NCI-H128 (cell line): ENCODE measurements at regions not wholly inside any gene's neighbourhood (a gene's known extent, or its start where the extent isn't known, plus 50 kb on each side); places are given as distances from the start of the nearest gene placed in this dataset.

Experiments used
- DNase-seq: peaks from one replicate; lab custom pipeline; 2025; ENCODE audit not compliant: unreplicated experiment; lab: John Stamatoyannopoulos, UW

DNA sequence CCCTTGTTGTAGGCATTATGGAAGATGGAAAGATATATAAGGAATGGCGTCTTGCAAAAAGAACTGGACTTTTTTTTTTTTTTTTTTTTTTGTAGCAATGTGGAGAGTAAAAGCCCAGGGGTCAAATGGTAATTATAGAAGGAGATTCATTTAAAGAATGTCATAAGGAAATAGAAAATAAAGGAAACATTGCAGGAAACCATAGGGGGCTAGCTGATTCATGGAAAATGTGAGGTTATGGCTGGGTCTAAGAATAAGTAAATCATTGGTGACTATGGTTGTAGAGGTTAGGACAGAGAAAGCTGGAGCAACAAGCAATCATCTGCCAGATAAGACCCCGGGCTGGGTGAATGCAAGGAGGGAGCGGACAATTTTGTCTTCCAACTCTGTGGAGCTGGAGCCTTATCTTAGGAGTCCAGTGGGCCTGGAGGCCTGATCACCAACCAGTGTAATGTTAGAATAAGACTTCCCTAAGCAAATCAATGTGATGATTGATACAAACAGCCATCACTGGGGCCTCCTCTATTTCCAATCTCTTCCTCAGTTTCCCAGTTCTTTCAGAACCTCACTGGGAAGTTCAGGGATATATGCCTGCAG is 201.2 kb upstream of the TNP1 start:
- DNase-seq, result no peak

DNA sequence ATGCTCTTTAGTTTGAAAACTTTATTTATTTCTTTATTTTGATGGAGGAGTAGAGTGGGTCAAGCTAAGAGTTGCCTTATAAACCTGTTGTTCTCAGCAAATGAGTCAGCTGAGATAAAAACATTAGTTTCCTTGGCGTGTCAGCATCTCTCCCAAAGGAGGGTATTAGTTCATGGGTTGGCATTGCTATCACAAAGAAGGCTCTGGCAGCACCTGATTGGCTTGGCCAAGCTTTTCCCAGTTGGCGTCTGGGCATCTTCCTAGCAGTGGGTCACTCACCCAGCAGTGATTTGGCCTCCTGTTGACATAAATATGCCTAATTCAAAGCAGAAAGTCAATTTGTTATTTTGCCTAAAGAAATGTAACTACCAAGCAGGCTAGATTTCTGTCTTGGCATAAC is 200.7 kb upstream of the TNP1 start:
- no peak for DNase-seq

DNA sequence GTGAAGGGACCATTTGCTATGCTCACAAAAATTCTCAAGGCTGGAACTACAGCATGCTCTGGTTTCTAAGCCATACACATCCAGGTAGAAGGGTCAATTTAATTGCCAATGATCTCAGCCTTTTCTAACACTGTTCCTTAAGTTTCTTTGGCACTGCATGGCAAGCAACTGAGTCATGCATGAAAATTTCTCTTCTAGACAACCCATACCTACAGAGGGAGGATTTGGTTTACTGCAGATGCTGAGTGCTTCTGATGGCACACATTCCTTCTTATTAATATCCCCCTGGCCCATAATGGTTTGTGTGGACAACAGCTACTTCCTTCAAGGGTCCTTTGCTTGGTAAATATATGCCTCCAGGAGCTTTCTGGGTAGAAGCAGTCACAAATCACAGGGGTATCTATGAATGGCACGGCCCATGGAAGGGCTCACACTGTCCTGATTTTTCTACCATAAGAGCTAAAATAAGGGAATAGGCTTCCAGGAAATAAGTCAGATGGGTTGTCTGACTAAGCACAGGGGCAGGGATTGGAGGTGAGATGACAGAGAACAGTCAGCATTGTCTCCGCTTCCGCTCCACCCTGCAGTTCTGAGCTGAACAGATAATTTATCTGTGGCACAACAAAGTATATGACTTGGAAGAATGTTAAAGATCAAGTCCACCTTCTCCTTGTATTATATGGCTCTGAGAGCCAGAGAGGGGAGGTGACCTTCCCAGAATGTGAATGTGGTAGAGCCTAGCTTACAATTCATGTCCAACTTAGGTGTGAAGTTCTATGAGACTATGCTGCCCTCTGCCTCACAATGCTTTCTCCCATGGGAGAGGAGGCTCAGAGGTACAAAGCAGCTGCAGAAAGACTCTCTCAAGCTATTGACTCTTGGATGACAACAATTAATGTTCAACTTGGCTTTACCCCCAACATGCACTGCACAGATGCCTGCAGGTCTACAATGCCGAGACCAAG is 199.2 kb upstream of the TNP1 start:
- DNase-seq, result no peak

DNA sequence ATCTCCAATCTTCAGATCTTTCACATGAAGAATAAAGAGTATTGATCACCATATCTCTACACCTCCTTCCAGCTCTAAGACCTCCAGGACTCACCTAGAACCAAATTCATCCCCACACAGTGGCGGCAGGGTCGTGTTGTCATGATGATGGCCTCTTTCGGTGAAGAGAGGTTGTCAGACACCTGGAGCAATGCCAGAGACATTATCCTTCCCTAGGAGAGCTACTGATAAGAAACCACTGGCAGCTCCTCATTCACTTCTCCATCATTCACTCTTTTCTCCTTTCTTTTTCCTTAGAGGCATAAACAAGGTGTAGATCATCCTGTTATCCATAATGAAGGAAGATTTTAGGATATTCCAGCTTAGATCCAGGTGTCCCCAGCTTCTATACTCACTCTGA is 197.9 kb upstream of the TNP1 start:
- DNase-seq, result no peak

DNA sequence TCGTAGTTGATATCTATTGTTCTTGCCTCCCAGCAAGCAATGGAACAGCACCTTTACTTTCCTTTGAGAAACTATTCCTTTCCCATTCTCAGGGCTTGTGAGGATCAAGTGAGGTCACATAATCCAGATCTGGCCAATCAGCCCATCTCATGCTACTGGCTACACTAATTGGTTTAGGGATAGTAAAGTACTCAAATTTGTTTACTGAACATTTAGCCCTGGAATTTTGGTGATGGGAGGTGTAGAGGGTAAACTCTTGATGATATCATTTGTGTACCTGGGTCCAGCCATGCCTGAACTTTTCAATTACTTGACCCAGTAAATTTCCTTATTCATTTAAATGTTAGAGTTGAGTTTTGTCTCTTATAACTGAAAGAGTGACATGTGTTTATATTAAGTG is 195.8 kb upstream of the TNP1 start:
- no peak for DNase-seq

DNA sequence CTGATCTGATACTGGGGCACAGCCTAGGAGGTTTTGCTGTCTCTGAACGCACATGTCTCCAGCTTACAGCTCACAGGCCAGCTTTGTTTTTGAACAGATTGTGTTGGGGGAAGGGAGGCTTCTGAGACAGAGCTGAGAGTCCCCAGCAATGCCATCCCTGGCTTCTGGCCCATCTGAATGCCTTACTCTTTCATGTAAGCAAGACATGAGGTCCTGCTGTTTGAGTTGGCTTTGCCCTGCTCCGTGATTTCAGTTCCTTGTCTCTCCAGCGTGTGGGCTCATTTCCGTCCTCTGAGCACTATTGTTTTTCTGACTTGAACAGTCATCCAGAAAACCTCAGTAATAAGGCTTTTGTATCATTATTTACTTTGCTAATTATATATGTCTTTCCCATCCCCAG is 194.9 kb upstream of the TNP1 start:
- no peak for DNase-seq

DNA sequence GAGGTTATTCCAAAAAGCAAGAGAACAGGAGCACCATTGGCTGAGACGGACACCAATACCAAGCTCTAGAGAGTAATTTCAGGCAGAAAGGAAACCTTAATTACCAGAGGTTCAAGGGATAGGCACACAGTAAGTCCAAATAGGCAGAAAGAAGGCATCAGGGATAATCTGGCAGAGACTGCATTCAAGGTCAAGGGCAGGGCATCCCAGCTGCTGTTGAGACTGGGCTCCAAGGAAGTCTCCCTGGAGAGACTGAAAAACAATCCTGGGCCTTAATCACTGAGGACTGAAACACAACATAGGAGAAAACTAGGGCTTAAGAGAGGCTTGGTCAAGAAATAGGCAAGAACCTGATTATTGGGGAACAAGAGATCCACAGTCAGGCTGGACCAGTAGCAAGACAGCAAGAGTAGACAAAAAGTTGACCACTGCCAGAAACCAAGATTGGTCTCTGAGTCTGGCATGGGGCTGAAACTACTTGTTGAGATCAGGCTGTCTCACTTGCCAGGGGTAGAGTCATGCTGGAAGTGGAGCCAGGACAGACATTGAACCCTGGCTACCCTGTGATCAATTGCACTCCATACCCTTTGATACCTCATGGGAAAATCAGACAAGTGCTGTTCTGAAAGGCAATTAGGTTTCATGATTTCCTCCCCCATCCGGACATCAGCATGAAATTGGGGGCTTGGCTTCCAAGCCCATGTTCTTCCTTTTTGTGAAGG is 193.2 kb upstream of the TNP1 start:
- DNase-seq, result no peak

DNA sequence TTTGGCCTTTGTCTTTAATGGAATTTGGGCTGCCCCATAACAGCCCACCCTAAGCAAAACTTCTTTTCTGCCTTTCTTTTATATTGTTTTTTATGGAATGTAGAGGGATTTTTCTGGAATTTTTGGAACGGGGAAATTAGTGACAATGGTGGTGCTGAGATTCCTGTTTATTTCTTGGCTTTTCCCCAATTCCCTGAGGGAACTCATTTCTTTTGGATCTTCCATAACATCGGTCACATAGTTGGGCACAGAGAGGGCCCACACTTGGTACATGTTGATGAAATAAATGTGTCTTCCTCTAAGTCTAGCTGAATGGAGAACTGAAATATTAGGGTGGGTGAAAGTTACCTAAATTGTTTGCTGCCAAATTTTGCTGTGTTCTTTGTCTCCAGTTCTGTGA is 191.6 kb upstream of the TNP1 start:
- DNase-seq, result no peak

DNA sequence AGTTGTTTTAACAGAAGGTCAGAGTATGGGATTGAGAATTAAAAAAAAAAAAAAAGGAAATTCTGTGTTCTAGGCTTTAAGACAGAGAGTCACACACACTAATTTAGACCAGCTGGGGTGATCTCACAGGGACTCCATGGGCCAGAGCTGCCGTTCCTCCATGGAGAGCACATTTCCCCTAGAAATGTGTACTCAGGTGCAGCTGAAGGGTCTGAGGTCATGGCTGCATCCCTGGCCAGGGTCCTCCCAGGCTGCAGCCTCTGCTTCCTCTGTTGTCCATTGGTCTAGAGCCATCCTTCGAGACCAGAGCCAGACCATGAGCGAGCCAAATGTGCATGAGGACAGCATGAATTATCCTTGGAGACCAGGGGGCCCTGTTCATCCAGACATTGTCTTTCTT is 190.1 kb upstream of the TNP1 start:
- no peak for DNase-seq

DNA sequence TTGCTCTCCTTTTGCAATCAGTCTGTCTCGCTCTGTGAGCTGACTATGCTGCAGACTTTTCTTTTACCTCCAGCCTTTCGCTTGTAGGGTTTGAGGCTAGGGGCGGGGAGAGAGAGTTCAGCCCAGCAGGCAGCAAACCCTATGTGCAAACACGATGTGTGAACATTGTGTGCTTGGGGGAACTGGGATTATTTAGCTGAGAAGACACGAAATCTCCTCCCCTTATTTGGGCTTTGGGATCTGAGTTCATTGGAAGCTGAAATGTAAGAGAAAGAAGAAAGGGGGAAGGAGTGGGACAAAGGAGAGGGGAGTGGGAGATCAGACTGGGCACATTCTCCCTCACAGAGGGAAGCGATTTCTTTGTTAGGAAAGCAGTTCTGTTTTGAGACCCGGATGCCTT is 189.6 kb upstream of the TNP1 start:
- no peak for DNase-seq

DNA sequence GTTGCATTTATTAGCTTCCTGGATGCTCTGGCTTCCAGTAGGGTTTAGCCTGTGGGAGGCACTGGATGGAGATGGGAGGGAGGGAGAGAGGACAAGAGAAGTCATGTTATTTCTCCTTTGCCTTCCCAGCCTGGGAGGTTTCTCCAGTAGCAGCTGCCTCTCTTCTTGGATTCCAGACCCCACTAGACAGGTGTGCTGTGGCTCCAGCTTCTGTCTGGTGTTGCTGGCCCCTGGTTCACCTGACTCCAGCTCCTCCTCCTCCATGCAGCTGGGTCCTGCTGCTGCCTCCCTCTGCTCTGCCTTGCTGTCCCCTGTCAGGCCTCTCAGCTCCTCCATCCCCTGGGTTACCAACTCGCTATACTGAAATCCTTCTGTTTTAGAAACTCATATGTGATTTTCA is 188.9 kb upstream of the TNP1 start:
- no peak for DNase-seq

DNA sequence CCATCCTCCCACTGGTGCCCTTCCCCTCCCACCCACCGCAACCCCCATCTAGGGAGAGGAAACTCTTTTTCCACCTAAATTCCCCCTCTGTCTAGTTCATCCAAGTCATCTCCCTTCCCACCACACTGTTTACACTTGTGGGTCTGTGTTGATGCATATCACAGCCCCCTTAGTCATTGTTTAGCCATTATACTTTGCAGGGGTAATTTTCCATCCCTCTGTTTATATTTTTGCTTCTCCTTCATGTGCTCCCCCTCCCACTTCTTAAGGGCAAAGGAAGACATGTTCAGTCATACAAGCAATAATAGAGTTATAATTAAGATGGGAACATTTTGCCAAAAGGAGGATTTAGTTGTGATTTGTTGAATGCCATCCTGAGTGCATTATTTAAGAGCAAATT is 187.8 kb upstream of the TNP1 start:
- no peak for DNase-seq

DNA sequence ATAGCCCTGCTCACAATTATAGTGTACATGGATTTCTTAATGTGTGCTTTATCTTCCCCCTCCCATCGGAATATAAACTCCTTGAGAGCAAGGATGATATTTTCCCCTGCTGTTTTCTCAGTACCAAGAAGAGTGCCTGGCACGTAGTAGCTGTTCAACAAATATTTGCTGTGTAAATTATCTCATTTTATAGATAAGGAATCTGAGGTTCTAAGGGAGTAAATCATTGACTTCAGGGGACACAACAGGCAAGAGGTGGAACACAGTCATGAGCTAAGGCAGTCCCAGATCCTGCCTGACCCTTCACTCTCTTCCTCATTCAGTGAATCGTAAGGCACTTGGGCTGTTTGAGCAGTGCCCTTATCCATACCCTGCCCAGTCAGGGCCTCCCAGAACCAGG is 187.3 kb upstream of the TNP1 start:
- DNase-seq, result no peak

DNA sequence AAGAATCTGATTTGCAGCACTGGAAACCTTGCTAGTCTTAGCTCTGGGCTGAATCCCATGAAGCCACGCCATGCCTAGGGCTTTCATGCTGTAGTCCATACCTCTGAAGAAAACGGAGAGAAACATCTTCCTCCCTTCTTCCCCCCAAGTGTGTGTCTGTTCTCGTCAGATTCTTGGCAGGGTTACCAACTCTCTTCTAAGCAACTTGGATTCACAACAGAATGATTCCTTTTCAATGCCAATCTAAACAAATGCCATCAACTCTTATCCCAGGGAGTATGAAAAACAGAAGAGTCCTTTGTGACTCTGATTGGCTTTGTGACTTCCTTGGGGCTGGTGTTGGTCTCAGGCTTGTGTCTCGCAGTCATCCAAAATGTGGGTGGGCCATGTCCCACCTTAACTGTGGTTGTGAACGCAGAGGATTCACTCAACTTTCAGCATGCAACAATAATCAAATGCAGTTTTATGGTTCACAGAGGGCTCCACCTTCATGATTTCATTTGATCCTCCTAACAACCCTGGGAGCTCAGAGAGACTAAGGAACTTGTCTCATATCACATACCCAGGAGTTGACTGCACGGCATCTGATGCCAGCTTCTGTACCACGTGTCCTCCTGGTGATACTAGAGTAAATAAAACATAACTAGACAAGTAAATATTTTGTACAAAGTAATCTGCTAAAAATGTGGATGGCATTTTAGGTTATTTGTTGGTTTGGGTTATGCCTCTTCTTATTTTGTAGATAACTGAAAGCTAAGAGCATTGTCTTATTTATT is 186.0 kb upstream of the TNP1 start:
- no peak for DNase-seq

DNA sequence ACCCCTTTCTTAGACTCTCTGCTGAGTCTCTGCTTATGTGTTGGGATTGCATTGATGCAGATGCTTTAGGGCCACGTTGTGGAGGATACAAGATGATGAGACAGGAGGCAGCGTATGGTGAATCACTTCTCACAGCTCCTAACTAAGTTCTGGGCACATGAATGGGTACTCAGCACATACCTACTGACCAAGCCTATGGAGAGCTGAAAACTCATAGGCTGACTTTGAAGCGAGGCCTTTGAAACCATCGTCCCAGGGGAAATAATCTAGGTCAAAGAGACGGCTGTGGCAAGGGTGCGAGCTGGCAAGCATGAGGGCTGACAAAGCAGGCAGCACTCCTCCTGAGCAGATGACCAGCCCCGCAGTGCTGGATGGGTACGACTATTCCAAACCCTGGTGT is 180.2 kb upstream of the TNP1 start:
- no peak for DNase-seq

DNA sequence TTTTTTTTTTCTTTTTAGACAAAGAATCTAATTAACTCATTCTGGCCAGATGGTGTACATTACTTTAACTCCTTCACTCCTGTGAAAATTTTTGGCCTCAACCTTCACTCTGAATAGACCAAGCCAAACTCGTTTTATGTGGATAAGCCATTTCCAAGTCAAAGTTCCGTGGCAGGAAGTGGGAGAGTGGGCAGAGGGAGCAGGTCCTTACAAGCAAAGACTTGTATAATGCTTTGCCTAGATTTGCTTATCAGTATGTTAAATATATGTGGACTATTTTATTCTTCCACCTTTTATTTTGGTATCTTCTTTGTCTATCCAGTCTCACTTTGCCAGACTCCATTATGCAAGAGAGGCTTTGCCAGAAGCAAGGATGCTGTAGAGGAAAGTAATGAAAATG is 178.1 kb upstream of the TNP1 start:
- no peak for DNase-seq

DNA sequence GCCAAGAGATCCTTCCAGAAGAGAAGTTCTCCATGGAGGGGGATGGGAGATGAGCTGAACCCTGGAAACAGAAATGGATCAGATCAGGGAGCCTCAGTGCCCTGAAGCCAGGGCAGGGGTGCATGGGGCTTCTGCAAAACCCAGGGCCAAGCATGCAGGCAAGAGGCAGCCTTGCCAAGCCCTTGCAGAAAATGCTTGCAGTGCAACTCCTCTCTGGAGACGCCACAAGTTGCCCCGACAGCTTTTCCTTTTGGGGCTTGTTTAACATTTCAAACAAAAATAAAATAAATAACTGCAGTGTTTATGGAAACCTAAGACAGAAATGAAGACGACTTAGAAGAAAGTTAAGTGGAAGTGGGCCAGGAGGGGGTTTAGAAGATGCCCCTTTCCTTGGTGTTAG is 177.5 kb upstream of the TNP1 start:
- no peak for DNase-seq

DNA sequence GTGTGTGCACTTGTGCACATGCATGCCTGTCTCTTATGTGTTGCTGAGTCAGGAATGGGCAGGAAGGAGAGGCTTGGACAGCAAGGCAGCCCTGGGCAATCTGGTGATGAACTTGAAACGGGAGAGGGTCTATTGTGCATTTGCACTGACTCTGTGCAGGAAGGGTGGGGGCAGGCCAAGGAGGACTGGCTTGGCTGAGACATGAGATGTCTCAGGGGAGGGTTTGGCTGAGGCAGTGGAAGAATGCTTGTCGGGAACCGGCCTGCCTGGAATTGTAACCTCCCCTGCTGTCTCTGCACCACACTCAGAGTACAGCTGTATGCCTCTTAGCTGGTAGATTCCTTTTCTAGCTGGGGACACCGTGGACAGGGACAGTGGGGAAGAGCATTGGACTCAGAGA is 176.1 kb upstream of the TNP1 start:
- DNase-seq, result no peak

DNA sequence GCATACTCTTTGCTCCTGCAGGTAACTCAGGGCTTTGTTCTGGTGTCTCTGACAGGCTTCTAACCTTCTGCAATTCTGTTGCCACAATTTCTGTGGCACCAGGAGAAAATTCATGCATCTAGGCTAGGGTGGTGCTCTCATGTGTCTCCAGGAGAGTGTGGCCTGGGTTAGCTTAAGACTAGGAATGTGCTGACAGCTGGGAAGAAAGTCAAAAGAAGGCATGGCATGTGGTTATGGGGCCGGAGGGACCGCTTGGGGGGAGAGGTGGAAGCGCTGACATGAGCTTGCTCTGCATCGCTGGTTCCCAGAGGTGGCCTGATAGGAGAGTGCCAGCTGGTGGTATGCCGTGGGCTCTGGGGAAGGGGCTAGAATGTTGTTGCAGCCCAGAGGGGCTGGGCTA is 173.3 kb upstream of the TNP1 start:
- no peak for DNase-seq

DNA sequence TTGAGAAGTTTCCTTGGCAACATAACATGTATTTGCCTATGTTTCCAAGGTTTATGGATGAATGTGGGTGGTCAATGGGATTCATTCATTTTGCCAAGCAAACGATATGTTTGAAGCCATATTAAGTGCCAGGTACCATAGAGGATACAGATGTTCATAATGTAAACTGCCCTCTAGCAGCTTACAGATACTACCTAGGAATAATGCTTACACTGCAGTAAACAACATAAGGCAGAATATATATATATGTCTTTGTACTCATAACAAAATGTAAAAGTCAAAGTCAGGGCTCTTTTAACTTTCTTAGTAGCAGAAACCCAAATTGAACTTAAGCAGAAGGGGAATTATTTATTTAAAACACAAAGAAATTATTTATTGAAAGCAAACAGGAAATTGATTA is 171.6 kb upstream of the TNP1 start:
- DNase-seq, result no peak

DNA sequence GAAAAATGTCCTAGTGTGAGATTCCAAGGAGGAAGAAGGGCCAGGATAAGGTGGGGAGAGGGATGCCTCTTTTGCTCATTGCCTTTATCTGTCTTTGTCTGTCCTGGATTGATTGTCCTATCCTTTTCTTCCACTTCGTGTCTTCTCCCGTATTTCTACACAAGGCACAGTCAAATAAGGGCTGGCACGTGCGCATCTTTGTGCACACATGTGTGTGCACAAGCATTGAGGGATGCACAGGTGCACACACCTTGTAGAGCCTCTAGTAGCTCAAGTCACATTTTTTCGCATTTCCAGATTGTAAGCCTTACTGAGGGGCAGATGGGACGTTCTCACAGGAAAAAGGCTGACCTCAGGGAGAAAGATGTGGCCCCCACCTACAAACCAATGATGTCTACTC is 170.2 kb upstream of the TNP1 start:
- DNase-seq, result no peak
